Urothelium cell line (cell line): ENCODE measurements at regions not wholly inside any gene's neighbourhood (a gene's known extent, or its start where the extent isn't known, plus 50 kb on each side); places are given as distances from the start of the nearest gene placed in this dataset.
A peak's percentile ranks its signal among the peaks of the same experiment; 100 is the strongest.

ENCODE experiments used
- DNase-seq: peaks from one replicate; pipeline ENCODE4 v3.0.0; 2011; ENCODE audit warnings: low spot score, mixed read lengths
- FAIRE-seq: peaks from 2 replicates; lab custom pipeline; 2011; peaks lifted over from hg19 to GRCh38; lab: Jason Lieb, UNC

- no peak for FAIRE-seq
- no peak for DNase-seq
Measured at GRCh38 chr6:105920071-105920470, 166.1 kb upstream of the PRDM1 start.

- FAIRE-seq (no peak), DNase-seq (no peak)
Measured at GRCh38 chr6:105917038-105917695, 169.0 kb upstream of the PRDM1 start.

- DNase-seq, result no peak
- FAIRE-seq, result no peak
Measured at GRCh38 chr6:105911106-105911629, 175.0 kb upstream of the PRDM1 start.

- DNase-seq (no peak), FAIRE-seq (no peak)
Measured at GRCh38 chr6:105909106-105909505, 177.0 kb upstream of the PRDM1 start.

GRCh38 chr6:105907991-105908390 is 178.1 kb upstream of the PRDM1 start:
- no peak for FAIRE-seq
- DNase-seq, result no peak

GRCh38 chr6:105907301-105907700 is 178.8 kb upstream of the PRDM1 start:
- FAIRE-seq (no peak), DNase-seq (no peak)

- no peak for FAIRE-seq
Measured at GRCh38 chr6:105902401-105903031, 183.6 kb upstream of the PRDM1 start.

GRCh38 chr6:105901583-105901982 is 184.6 kb upstream of the PRDM1 start:
- no peak for DNase-seq
- FAIRE-seq, result no peak

More at GRCh38 chr6:105902401-105903031, 183.6 kb upstream of the PRDM1 start:
- no peak for DNase-seq

- DNase-seq (no peak), FAIRE-seq (no peak)
Measured at GRCh38 chr6:105900125-105900937, 185.8 kb upstream of the PRDM1 start.

- FAIRE-seq, result no peak
Measured at GRCh38 chr6:105898286-105898685, 187.8 kb upstream of the PRDM1 start.

GRCh38 chr6:105897131-105897530 is 189.0 kb upstream of the PRDM1 start:
- FAIRE-seq (no peak), DNase-seq (no peak)

More at GRCh38 chr6:105898286-105898685, 187.8 kb upstream of the PRDM1 start:
- peak; percentile 11 for DNase-seq

GRCh38 chr6:105896821-105897095 is 189.4 kb upstream of the PRDM1 start:
- DNase-seq (no peak), FAIRE-seq (no peak)

- no peak for FAIRE-seq
- no peak for DNase-seq
Measured at GRCh38 chr6:105896052-105896820, 189.9 kb upstream of the PRDM1 start.

- DNase-seq (no peak), FAIRE-seq (no peak)
Measured at GRCh38 chr6:105894556-105894955, 191.6 kb upstream of the PRDM1 start.

- FAIRE-seq (no peak), DNase-seq (no peak)
Measured at GRCh38 chr6:105893741-105894140, 192.4 kb upstream of the PRDM1 start.

GRCh38 chr6:105892577-105893262 is 193.4 kb upstream of the PRDM1 start:
- DNase-seq, result no peak
- FAIRE-seq, result no peak

GRCh38 chr6:105890521-105891244 is 195.5 kb upstream of the PRDM1 start:
- FAIRE-seq, result no peak
- DNase-seq, result no peak

- no peak for FAIRE-seq
- no peak for DNase-seq
Measured at GRCh38 chr6:105889902-105890301, 196.2 kb upstream of the PRDM1 start.

GRCh38 chr6:105886814-105887544 is 199.2 kb upstream of the PRDM1 start:
- FAIRE-seq, result no peak
- DNase-seq, result no peak
